Endodermal cell (in vitro differentiated cells): ENCODE measurements at regions not wholly inside any gene's neighbourhood (a gene's known extent, or its start where the extent isn't known, plus 50 kb on each side); places are given as distances from the start of the nearest gene placed in this dataset.

ENCODE experiments used
- DNase-seq: peaks from one replicate; pipeline ENCODE4 v3.0.0-alpha.2; 2017
- H3K27ac ChIP-seq: 2 replicates; pipeline ENCODE4 v1.5.1; 2013; ENCODE audit warnings: mild to moderate bottlenecking, low read depth, low read length, moderate library complexity
- H3K27me3 ChIP-seq: 2 replicates; pipeline ENCODE4 v1.6.1; 2013; ENCODE audit warnings: mild to moderate bottlenecking, low read length, moderate library complexity; ENCODE audit not compliant: insufficient read depth, control insufficient read depth, poor library complexity, severe bottlenecking
- H3K36me3 ChIP-seq: 2 replicates; pipeline ENCODE4 v1.7.0; 2013; ENCODE audit warnings: mild to moderate bottlenecking, low read length, moderate library complexity; ENCODE audit not compliant: control insufficient read depth, insufficient read depth
- H3K4me1 ChIP-seq: one replicate; pipeline ENCODE4 v1.7.0; 2013; ENCODE audit warnings: low read length; ENCODE audit not compliant: control insufficient read depth, insufficient read depth
- H3K4me3 ChIP-seq: 2 replicates; pipeline ENCODE4 v1.5.1; 2013; ENCODE audit warnings: mild to moderate bottlenecking, low read length, moderate library complexity
- H3K9ac ChIP-seq: 2 replicates; pipeline ENCODE4 v1.6.1; 2013; ENCODE audit warnings: mild to moderate bottlenecking, low read length, moderate library complexity; ENCODE audit not compliant: poor library complexity, severe bottlenecking; ENCODE audit errors: extremely low read depth
- H3K9me3 ChIP-seq: 2 replicates; pipeline ENCODE4 v1.6.1; 2013; ENCODE audit warnings: mild to moderate bottlenecking, low read length, moderate library complexity; ENCODE audit not compliant: control insufficient read depth
- H3K27ac Mint-ChIP-seq: 2 replicates; pipeline ENCODE4 v1.8.0; 2020; ENCODE audit warnings: mixed read lengths
- H3K27me3 Mint-ChIP-seq: 2 replicates; pipeline ENCODE4 v1.8.0; 2021; ENCODE audit warnings: mild to moderate bottlenecking, mixed read lengths; ENCODE audit not compliant: insufficient read depth
- H3K36me3 Mint-ChIP-seq: 2 replicates; pipeline ENCODE4 v1.8.0; 2020; ENCODE audit warnings: low read depth, mixed read lengths
- H3K4me1 Mint-ChIP-seq: 2 replicates; pipeline ENCODE4 v1.8.0; 2020; ENCODE audit warnings: mixed read lengths
- H3K4me3 Mint-ChIP-seq: 2 replicates; pipeline ENCODE4 v1.8.0; 2020; ENCODE audit warnings: mild to moderate bottlenecking, moderate library complexity, mixed read lengths
- H3K9me3 Mint-ChIP-seq: 2 replicates; pipeline ENCODE4 v1.8.0; 2020; ENCODE audit warnings: mild to moderate bottlenecking, mixed read lengths
- CTCF ChIP-seq: fragments of 200-600 bp; sonication (generic); conservative IDR thresholded peaks from 2 replicates; pipeline ENCODE4 v1.5.0; 2021; ENCODE audit warnings: antibody characterized with exemption, mild to moderate bottlenecking
- WGBS, 2 experiments: methylation state at CpG; one replicate each; pipeline versions ENCODE4 v1.1.5 to v1.1.7; 2013; ENCODE audit warnings: missing lambda C conversion rate in 2 of 2, mixed read lengths in 1 of 2; ENCODE audit not compliant: insufficient coverage in 1 of 2, insufficient read length in 1 of 2; 5-methylcytosine and 5-hydroxymethylcytosine counted together

GRCh38 chr10:88103576-88103975 lies 240.2 kb downstream of the PTEN start:
- Mint-ChIP-seq H3K27ac (no peak overlapping the region), H3K27me3 (no peaks in the 10 kb centered on the region), H3K4me3 (no peak overlapping the region), H3K4me1 (peaks cover 4% of the 10 kb centered on the region), H3K9me3 (no peaks in the 10 kb centered on the region), H3K36me3 (no peaks in the 10 kb centered on the region)
- TF ChIP-seq CTCF: no peak
- Histone ChIP-seq H3K36me3 (no peaks in the 10 kb centered on the region), H3K4me1 (no peaks in the 10 kb centered on the region), H3K4me3 (no peak overlapping the region), H3K27ac (no peak overlapping the region), H3K9ac (no peak overlapping the region), H3K9me3 (no peaks in the 10 kb centered on the region), H3K27me3 (no peaks in the 10 kb centered on the region)
- no peak for DNase-seq

- H3K9me3 Mint-ChIP-seq: no peaks in the 10 kb centered on the region
- Histone ChIP-seq H3K9me3 (no peaks in the 10 kb centered on the region), H3K36me3 (no peaks in the 10 kb centered on the region), H3K9ac (no peak overlapping the region), H3K4me1 (no peaks in the 10 kb centered on the region), H3K4me3 (no peak overlapping the region), H3K27me3 (no peaks in the 10 kb centered on the region), H3K27ac (no peak overlapping the region)
- H3K4me3 Mint-ChIP-seq: no peak overlapping the region
- no peaks in the 10 kb centered on the region for H3K27me3 Mint-ChIP-seq
- no peak for DNase-seq
- peaks cover 4% of the 10 kb centered on the region for H3K4me1 Mint-ChIP-seq
- no peak overlapping the region for H3K27ac Mint-ChIP-seq
- H3K36me3 Mint-ChIP-seq: no peaks in the 10 kb centered on the region
- 97 to 100% methylated on average over 1 to 2 of the region's 2 CpGs for WGBS, 2 experiments
- TF ChIP-seq CTCF: no peak
Measured at GRCh38 chr10:88104223-88104622, 240.8 kb downstream of the PTEN start.

GRCh38 chr10:88106366-88106765 lies 242.9 kb downstream of the PTEN start:
- H3K4me1 Mint-ChIP-seq: peaks cover 4% of the 10 kb centered on the region
- no peaks in the 10 kb centered on the region for H3K9me3 Mint-ChIP-seq
- no peaks in the 10 kb centered on the region for H3K36me3 ChIP-seq
- no peak overlapping the region for H3K4me3 ChIP-seq
- no peaks in the 10 kb centered on the region for H3K36me3 Mint-ChIP-seq
- no peak for TF ChIP-seq CTCF
- WGBS, 2 experiments: 95 to 100% methylated on average over 2 of the region's 2 CpGs
- no peaks in the 10 kb centered on the region for H3K27me3 ChIP-seq
- no peak for DNase-seq
- H3K27me3 Mint-ChIP-seq: peaks cover 1% of the 10 kb centered on the region
- H3K27ac Mint-ChIP-seq: no peak overlapping the region
- H3K9me3 ChIP-seq: no peaks in the 10 kb centered on the region
- H3K27ac ChIP-seq: no peak overlapping the region
- H3K9ac ChIP-seq: no peak overlapping the region
- H3K4me3 Mint-ChIP-seq: no peak overlapping the region
- no peaks in the 10 kb centered on the region for H3K4me1 ChIP-seq
